AG09319 (cell line): ENCODE measurements at regions not wholly inside any gene's neighbourhood (a gene's known extent, or its start where the extent isn't known, plus 50 kb on each side); places are given as distances from the start of the nearest gene placed in this dataset.

Source experiments
- DNase-seq: peaks from one replicate; pipeline ENCODE4 v3.0.0-alpha.2; 2010; ENCODE audit warnings: low read depth; ENCODE audit errors: extremely low read depth
- TF ChIP-seq, protein P1 (sequence below): IDR thresholded peaks from 2 replicates; pipeline ENCODE4 v1.5.1; 2011; ENCODE audit warnings: low read depth, mild to moderate bottlenecking, inconsistent platforms, low read length, moderate library complexity

DNA sequence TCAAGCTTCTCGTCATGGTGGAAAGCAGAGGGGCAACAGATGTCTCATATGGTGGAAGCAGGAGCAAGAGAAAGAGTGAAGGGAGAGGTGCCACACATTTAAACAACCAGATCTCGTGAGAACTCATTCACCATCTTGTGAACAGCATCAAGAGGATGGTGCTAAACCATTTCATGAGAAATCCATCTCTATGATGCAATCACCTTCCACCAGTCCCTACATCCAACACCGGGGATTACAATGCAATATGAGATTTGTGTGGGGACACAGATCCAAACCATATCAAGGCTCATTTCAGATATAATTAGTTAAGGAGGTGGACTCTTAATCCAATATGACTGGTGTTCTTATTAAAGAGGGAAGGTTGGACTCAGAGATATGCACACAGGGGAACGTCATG, 272.8 kb downstream of the KCNS3 start:
- TF ChIP-seq, protein P1, sequence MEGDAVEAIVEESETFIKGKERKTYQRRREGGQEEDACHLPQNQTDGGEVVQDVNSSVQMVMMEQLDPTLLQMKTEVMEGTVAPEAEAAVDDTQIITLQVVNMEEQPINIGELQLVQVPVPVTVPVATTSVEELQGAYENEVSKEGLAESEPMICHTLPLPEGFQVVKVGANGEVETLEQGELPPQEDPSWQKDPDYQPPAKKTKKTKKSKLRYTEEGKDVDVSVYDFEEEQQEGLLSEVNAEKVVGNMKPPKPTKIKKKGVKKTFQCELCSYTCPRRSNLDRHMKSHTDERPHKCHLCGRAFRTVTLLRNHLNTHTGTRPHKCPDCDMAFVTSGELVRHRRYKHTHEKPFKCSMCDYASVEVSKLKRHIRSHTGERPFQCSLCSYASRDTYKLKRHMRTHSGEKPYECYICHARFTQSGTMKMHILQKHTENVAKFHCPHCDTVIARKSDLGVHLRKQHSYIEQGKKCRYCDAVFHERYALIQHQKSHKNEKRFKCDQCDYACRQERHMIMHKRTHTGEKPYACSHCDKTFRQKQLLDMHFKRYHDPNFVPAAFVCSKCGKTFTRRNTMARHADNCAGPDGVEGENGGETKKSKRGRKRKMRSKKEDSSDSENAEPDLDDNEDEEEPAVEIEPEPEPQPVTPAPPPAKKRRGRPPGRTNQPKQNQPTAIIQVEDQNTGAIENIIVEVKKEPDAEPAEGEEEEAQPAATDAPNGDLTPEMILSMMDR = no peak
- DNase-seq = no peak

DNA sequence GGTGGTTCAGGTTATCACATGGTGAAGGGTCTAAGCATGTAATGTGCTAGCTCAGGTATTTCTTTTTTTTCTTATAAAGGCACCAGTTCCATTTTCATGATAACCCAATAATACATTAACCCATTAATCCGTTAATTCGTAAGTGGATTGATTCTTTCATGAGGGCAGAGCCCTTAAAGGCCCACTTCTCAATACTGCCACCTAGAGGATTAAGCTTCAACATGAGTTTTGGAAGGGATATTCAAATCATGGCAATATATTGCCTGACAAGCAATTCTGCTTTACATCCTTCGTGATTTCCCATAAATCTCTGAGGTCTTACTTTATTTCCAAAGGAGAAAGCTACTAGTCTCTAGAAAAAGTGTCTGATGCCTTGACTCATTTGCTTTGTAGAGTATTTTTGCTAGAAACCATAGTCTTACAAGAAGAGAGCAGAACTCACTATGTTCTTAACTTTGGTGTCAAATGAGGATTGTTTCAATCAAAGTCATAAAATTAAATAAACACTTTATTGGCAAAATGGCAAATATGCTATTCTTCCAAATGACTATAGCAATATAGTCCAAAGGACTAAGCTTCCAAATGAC, 271.3 kb downstream of the KCNS3 start:
- TF ChIP-seq, protein P1 = peak; percentile 80
- DNase-seq = peak; percentile 27

DNA sequence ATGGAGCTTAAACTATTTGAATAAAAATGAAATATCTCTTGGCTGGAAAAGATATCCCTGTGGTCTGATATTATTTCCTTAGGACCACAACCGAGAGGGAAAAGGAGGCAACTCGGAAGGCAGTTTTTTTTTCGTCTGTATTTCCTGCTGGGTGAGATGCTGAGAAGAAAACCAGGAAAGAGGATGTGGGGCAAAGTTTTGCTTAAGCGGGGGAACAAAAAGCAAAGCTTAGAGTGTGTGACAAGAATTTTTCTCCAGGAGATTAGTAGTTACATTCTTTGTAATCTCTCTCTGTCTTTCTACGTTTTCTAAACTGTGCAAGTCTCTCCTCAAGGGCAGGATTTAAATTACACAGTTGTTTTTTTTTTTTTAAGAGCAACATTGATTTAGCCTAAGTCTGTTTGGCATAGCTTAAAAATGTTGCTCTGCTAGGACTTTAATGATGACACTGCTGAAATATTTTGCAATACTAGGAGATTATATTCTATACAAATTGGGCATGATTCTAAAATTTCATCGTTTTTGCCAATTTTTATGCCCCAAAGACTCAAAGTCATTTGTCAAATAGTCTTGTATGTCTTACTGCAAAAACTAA, 258.5 kb downstream of the KCNS3 start:
- DNase-seq = no peak
- TF ChIP-seq, protein P1 = no peak

DNA sequence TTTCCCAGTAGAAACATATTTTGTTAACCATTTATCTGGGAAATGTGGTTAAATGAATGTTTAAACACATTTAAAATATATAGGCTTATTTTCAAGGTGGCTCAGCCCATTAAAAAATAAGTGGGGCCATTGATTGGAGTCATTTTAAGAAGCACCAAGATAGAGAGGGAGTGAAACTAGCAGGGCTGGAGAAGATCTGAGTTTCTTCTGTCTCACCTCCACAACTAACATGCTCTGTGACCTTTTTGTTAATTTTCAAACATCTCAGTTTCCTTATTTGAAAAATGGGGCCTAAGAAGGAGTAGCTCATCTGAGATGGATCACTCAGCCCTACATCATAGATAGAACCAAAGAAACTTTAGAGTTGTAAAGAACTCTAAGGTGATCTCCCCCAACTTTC, 254.8 kb downstream of the KCNS3 start:
- TF ChIP-seq, protein P1 = no peak
- DNase-seq = no peak

DNA sequence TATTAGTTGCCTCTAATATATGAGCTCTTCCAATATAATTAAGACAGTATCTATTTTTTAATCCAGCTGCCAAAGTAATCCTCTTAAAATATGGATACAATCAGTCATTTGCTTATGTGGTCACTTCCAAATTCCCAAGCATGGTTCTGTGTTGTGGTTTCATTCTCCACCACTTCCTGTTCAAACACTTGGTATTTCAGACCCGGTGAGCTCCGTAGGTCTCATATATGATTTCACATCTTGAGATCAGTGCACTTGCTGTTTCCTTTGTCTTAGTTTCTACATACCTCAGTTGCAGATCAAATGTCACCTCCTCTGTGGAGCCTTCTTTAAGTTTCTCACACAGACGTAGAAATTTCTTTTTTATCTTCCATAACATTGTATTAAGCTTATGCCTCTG, 254.2 kb downstream of the KCNS3 start:
- no peak for DNase-seq
- TF ChIP-seq, protein P1 = no peak

DNA sequence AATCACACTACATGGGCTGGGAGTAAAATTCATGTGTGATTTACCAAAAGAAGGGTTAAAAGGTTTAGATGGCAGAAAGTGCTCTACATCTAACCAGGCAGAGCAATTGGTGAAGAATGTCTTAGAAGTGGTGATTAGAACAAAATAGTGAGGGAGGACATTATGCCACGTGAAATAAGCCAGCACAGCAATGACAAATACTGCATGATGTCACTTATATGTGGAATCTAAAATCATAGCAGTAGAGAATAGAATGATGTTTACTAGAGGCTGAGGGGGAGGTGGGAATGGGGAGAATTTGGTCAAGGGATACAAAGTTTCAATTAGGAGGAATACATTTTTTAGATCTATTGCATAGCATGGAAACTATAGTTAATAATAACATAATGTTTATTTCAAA, 253.3 kb downstream of the KCNS3 start:
- TF ChIP-seq, protein P1 = no peak
- no peak for DNase-seq

DNA sequence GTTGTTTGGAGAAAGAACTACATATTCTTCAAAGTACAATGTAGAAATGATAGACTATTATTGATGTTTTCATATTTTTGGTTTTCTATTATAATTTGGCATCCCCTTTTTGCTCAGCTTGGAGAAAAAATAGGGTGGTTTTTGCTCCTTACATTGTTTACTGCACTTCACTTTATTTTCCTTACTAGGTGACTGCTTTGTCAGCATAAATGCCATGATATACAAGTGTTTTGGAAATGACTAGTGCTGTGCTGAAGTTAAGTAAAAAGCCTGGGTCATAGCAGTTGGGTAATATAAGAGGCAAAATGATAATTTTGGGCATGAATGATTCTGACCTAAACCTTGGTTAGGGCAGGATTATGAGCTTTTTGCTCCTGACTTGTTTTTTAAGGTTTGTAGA, 250.9 kb downstream of the KCNS3 start:
- no peak for DNase-seq
- TF ChIP-seq, protein P1 = no peak
